ENCODE measurements at regions not wholly inside any gene's neighbourhood (a gene's known extent, or its start where the extent isn't known, plus 50 kb on each side); places are given as distances from the start of the nearest gene placed in this dataset.

- 80% methylated on average over 22 of the region's 32 CpGs for WGBS
- Histone ChIP-seq H3K9me3 (no peaks in the 10 kb centered on the region), H3K36me3 (no peaks in the 10 kb centered on the region), H3K27ac (replicated peaks in 1 of 4) (peak overlapping the region; percentile 61 to 78 (median 66)), H3K4me3 (peak overlapping the region in 2 of 4 donors; percentile 4 to 12), H3K27me3 (no peaks in the 10 kb centered on the region), H3K4me1 (peaks cover 39 to 53% (median 48%) of the 10 kb centered on the region in 4 donors)
- TF ChIP-seq CTCF (IDR thresholded peaks at IDR 0.05) (no peak), POLR2AphosphoS5 (IDR thresholded peaks at IDR 0.05) (peak; percentile 11 to 26), EP300 (IDR thresholded peaks at IDR 0.05) (no peak), POLR2A (IDR thresholded peaks at IDR 0.05; ENCODE audit: low read depth) (no peak)
- intact Hi-C loops (cut with DNase I), result loop anchor here (5.0 to 10.0 kb wide), 2 partner anchors 45 to 232 kb away; no protein-coding TSS in a partner anchor
- DNase-seq (ENCODE audit: extremely low spot score), result no peak
Measured at GRCh38 chr10:124152139-124153022, 59.0 kb upstream of the CHST15 start.

GRCh38 chr10:124151466-124152095, 58.2 kb upstream of the CHST15 start:
- Histone ChIP-seq H3K27ac (replicated peaks in 1 of 4) (peak overlapping the region; percentile 61 to 78 (median 66)), H3K4me3 (no peak overlapping the region), H3K36me3 (no peaks in the 10 kb centered on the region), H3K4me1 (peaks cover 31 to 45% (median 40%) of the 10 kb centered on the region in 4 donors), H3K27me3 (no peaks in the 10 kb centered on the region), H3K9me3 (no peaks in the 10 kb centered on the region)
- DNase-seq (ENCODE audit: extremely low spot score), result no peak
- no peak for TF ChIP-seq POLR2AphosphoS5 (IDR thresholded peaks at IDR 0.05)
- no peak for TF ChIP-seq CTCF (IDR thresholded peaks at IDR 0.05)
- TF ChIP-seq EP300 (IDR thresholded peaks at IDR 0.05), result no peak
- TF ChIP-seq POLR2A (IDR thresholded peaks at IDR 0.05; ENCODE audit: low read depth), result no peak
- 86% methylated on average over 7 of the region's 11 CpGs for WGBS
- intact Hi-C loops (cut with DNase I), result loop anchor here (5.0 to 10.0 kb wide), 2 partner anchors 44 to 233 kb away; no protein-coding TSS in a partner anchor

GRCh38 chr10:124150807-124151417, 57.5 kb upstream of the CHST15 start:
- no peaks in the 10 kb centered on the region for H3K27me3 ChIP-seq
- 91% methylated on average over 11 of the region's 13 CpGs for WGBS

More at GRCh38 chr10:124150807-124151417, 57.5 kb upstream of the CHST15 start:
- H3K4me3 ChIP-seq, result no peak overlapping the region
- TF ChIP-seq POLR2A (IDR thresholded peaks at IDR 0.05; ENCODE audit: low read depth) (no peak), CTCF (IDR thresholded peaks at IDR 0.05) (no peak), POLR2AphosphoS5 (IDR thresholded peaks at IDR 0.05) (no peak), EP300 (IDR thresholded peaks at IDR 0.05) (no peak)
- H3K4me1 ChIP-seq, result peaks cover 25 to 38% (median 33%) of the 10 kb centered on the region in 4 donors
- H3K27ac ChIP-seq (replicated peaks in 1 of 4), result no peak overlapping the region
- DNase-seq (ENCODE audit: extremely low spot score), result no peak
- no peaks in the 10 kb centered on the region for H3K36me3 ChIP-seq
- intact Hi-C loops (cut with DNase I), result loop anchor here (5.0 to 10.0 kb wide), 2 partner anchors 44 to 234 kb away; no protein-coding TSS in a partner anchor
- no peaks in the 10 kb centered on the region for H3K9me3 ChIP-seq

Data from esophagus muscularis mucosa (tissue), 4 donors.